Neural cell (in vitro differentiated cells): ENCODE measurements at regions not wholly inside any gene's neighbourhood (a gene's known extent, or its start where the extent isn't known, plus 50 kb on each side); places are given as distances from the start of the nearest gene placed in this dataset.

Experiments used
- POLR2AphosphoS5 ChIP-seq: IDR thresholded peaks from 2 replicates; pipeline ENCODE4 v1.6.1; 2012
- RAD21 ChIP-seq: fragments of 450-650 bp; conservative IDR thresholded peaks from 2 replicates; pipeline ENCODE4 v1.6.1; 2014; ENCODE audit warnings: antibody characterized with exemption, mild to moderate bottlenecking, moderate library complexity
- TF ChIP-seq, protein P1 (sequence below): fragments of 450-650 bp; IDR thresholded peaks from 2 replicates; pipeline ENCODE4 v1.5.1; 2014; ENCODE audit warnings: antibody characterized with exemption, mild to moderate bottlenecking, moderate library complexity; ENCODE audit not compliant: poor library complexity, severe bottlenecking
- TF ChIP-seq, protein P2 (sequence below): IDR thresholded peaks from 2 replicates; pipeline ENCODE4 v1.6.1; 2012; ENCODE audit warnings: borderline replicate concordance

DNA sequence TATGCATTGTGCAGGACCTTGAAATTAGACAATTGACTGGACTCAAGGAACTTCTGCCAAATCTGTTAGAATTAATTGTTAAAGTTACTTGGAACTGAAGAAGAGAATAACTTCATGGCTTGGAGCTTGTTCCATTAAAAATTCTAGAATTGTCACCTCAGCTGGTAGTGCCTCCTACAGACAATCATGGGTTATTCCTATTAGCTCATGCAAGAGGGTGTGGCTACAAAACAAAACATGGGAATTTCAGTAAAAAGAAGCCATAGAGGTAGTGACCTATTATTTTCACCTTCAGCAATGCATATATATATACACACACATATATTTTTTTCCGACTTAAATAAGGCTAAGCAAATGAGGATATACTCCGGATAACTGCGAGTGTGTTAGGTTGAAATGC, 181.9 kb upstream of the DTNA start:
- TF ChIP-seq POLR2AphosphoS5 (no peak), RAD21 (no peak)
- TF ChIP-seq, protein P1, sequence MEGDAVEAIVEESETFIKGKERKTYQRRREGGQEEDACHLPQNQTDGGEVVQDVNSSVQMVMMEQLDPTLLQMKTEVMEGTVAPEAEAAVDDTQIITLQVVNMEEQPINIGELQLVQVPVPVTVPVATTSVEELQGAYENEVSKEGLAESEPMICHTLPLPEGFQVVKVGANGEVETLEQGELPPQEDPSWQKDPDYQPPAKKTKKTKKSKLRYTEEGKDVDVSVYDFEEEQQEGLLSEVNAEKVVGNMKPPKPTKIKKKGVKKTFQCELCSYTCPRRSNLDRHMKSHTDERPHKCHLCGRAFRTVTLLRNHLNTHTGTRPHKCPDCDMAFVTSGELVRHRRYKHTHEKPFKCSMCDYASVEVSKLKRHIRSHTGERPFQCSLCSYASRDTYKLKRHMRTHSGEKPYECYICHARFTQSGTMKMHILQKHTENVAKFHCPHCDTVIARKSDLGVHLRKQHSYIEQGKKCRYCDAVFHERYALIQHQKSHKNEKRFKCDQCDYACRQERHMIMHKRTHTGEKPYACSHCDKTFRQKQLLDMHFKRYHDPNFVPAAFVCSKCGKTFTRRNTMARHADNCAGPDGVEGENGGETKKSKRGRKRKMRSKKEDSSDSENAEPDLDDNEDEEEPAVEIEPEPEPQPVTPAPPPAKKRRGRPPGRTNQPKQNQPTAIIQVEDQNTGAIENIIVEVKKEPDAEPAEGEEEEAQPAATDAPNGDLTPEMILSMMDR: no peak
- TF ChIP-seq, protein P2, sequence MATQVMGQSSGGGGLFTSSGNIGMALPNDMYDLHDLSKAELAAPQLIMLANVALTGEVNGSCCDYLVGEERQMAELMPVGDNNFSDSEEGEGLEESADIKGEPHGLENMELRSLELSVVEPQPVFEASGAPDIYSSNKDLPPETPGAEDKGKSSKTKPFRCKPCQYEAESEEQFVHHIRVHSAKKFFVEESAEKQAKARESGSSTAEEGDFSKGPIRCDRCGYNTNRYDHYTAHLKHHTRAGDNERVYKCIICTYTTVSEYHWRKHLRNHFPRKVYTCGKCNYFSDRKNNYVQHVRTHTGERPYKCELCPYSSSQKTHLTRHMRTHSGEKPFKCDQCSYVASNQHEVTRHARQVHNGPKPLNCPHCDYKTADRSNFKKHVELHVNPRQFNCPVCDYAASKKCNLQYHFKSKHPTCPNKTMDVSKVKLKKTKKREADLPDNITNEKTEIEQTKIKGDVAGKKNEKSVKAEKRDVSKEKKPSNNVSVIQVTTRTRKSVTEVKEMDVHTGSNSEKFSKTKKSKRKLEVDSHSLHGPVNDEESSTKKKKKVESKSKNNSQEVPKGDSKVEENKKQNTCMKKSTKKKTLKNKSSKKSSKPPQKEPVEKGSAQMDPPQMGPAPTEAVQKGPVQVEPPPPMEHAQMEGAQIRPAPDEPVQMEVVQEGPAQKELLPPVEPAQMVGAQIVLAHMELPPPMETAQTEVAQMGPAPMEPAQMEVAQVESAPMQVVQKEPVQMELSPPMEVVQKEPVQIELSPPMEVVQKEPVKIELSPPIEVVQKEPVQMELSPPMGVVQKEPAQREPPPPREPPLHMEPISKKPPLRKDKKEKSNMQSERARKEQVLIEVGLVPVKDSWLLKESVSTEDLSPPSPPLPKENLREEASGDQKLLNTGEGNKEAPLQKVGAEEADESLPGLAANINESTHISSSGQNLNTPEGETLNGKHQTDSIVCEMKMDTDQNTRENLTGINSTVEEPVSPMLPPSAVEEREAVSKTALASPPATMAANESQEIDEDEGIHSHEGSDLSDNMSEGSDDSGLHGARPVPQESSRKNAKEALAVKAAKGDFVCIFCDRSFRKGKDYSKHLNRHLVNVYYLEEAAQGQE: no peak
